A549 (cell line): ENCODE measurements at regions not wholly inside any gene's neighbourhood (a gene's known extent, or its start where the extent isn't known, plus 50 kb on each side); places are given as distances from the start of the nearest gene placed in this dataset.

ENCODE experiments used
- ATAC-seq, 2 experiments: fragments of 200-7000 bp in 1 of 2; fragments of >200 bp in 1 of 2; cut with Nextera tagmentation in 1 of 2; cut with Tn5 transposase in 1 of 2; 3 replicates each; pipeline versions ENCODE4 v1.8.0 to v1.9.1; 2018 to 2020; ENCODE audit warnings: mild to moderate bottlenecking in 1 of 2, moderate library complexity in 1 of 2
- CTCF ChIA-PET: fragments of 300-600 bp; sonication (Branson Sonifier 250); formaldehyde crosslinking; extraction: SDS; loops from one replicate; lab custom pipeline; 2021; ENCODE audit warnings: antibody characterized with exemption, inconsistent platforms; lab: Yijun Ruan, JAX
- POLR2A ChIA-PET: fragments of 350-600 bp; formaldehyde crosslinking; extraction: SDS; loops from one replicate; lab custom pipeline; 2021; ENCODE audit warnings: antibody characterized with exemption, inconsistent platforms; lab: Yijun Ruan, JAX
- DNase-seq, 2 experiments: peaks; one replicate each; pipeline versions ENCODE4 v3.0.0 to v3.0.0-alpha.2; 2011 to 2016; ENCODE audit warnings: low read depth in 1 of 2, low spot score in 1 of 2
- FAIRE-seq: peaks from 2 replicates; lab custom pipeline; 2011; peaks lifted over from hg19 to GRCh38; lab: Jason Lieb, UNC
- H3K27ac ChIP-seq, 2 experiments: fragments of >200 bp; sonication (Bioruptor Twin); formaldehyde crosslinking; 3 replicates each; pipeline ENCODE4 v1.5.1; 2016 to 2017
- H3K4me1 ChIP-seq: fragments of >200 bp; sonication (Bioruptor Twin); formaldehyde crosslinking; 3 replicates; pipeline ENCODE4 v1.6.1; 2016
- H3K4me2 ChIP-seq: fragments of >200 bp; sonication (Bioruptor Twin); formaldehyde crosslinking; 3 replicates; pipeline ENCODE4 v1.6.1; 2016
- H3K4me3 ChIP-seq: fragments of >200 bp; sonication (Bioruptor Twin); formaldehyde crosslinking; 3 replicates; pipeline ENCODE4 v1.5.1; 2016
- H3K9me3 ChIP-seq: fragments of >200 bp; sonication (Bioruptor Twin); formaldehyde crosslinking; 3 replicates; pipeline ENCODE4 v1.6.1; 2016
- BHLHE40 ChIP-seq: IDR thresholded peaks from 2 replicates; pipeline ENCODE4 v1.6.1; 2012; ENCODE audit warnings: low read depth, low read length, inconsistent platforms
- CBX8 ChIP-seq: fragments of 200-600 bp; sonication (generic); IDR thresholded peaks from 2 replicates; pipeline ENCODE4 v1.6.1; 2016
- CEBPB ChIP-seq, 2 experiments: fragments of >200 bp in 1 of 2; sonication (Bioruptor Twin) in 1 of 2; formaldehyde crosslinking in 1 of 2; IDR thresholded peaks; 2 replicates each; pipeline ENCODE4 v1.6.1; 2012 to 2016
- CHD4 ChIP-seq: fragments of 200-600 bp; sonication (generic); IDR thresholded peaks from 2 replicates; pipeline ENCODE4 v1.6.1; 2016; ENCODE audit warnings: antibody characterized with exemption, mild to moderate bottlenecking, borderline replicate concordance
- CTCF ChIP-seq: fragments of >200 bp; sonication (Bioruptor Twin); formaldehyde crosslinking; IDR thresholded peaks from 3 replicates; pipeline ENCODE4 v1.5.1; 2016
- EHMT2 ChIP-seq: fragments of 200-600 bp; sonication (generic); IDR thresholded peaks from 2 replicates; pipeline ENCODE4 v1.6.1; 2016; ENCODE audit warnings: antibody characterized with exemption, low read depth, mild to moderate bottlenecking, moderate library complexity
- ESRRA ChIP-seq: fragments of 150-350 bp; IDR thresholded peaks from 2 replicates; pipeline ENCODE4 v1.6.1; 2014; ENCODE audit warnings: mild to moderate bottlenecking, low read length, borderline replicate concordance
- FOSL2 ChIP-seq, 2 experiments: fragments of 450-650 bp in 1 of 2; fragments of >200 bp in 1 of 2; sonication (Bioruptor Twin) in 1 of 2; formaldehyde crosslinking; IDR thresholded peaks; 2 replicates each; pipeline versions ENCODE4 v1.5.0 to v1.6.1; 2016 to 2020; ENCODE audit warnings: mild to moderate bottlenecking in 1 of 2, moderate library complexity in 1 of 2
- HDAC2 ChIP-seq: fragments of 200-600 bp; sonication (generic); IDR thresholded peaks from 2 replicates; pipeline ENCODE4 v1.6.1; 2016
- HEYL ChIP-seq: fragments of 250-450 bp; sonication (Bioruptor Pico); IDR thresholded peaks from 2 replicates; pipeline ENCODE4 v1.8.0; 2021; ENCODE audit warnings: mild to moderate bottlenecking, moderate library complexity
- HOXA7 ChIP-seq: fragments of 250-450 bp; sonication (Bioruptor Pico); IDR thresholded peaks from 2 replicates; pipeline ENCODE4 v1.5.0; 2020; ENCODE audit warnings: mild to moderate bottlenecking, moderate library complexity
- HOXB13 ChIP-seq: fragments of 250-450 bp; sonication (Bioruptor Pico); IDR thresholded peaks from 2 replicates; pipeline ENCODE4 v1.5.0; 2020; ENCODE audit warnings: low read depth, mild to moderate bottlenecking, moderate library complexity
- HOXB5 ChIP-seq: fragments of 250-450 bp; sonication (Bioruptor Pico); IDR thresholded peaks from 2 replicates; pipeline ENCODE4 v1.5.0; 2020; ENCODE audit warnings: mild to moderate bottlenecking, moderate library complexity
- JUN ChIP-seq, 2 experiments: fragments of >200 bp; sonication (Bioruptor Twin); formaldehyde crosslinking; IDR thresholded peaks; 2 replicates in 1 of 2; 3 replicates in 1 of 2; pipeline ENCODE4 v1.6.1; 2016 to 2017
- JUNB ChIP-seq: fragments of >200 bp; sonication (Bioruptor Twin); formaldehyde crosslinking; IDR thresholded peaks from 2 replicates; pipeline ENCODE4 v1.6.1; 2016
- KDM5A ChIP-seq: fragments of 200-600 bp; sonication (generic); IDR thresholded peaks from 2 replicates; pipeline ENCODE4 v1.6.1; 2016; ENCODE audit warnings: antibody characterized with exemption, mild to moderate bottlenecking
- MYC ChIP-seq: IDR thresholded peaks from 2 replicates; pipeline ENCODE4 v1.6.1; 2012; ENCODE audit warnings: mild to moderate bottlenecking, inconsistent platforms, low read length, improper control_type of control experiment, borderline replicate concordance
- NPAS2 ChIP-seq: fragments of 250-450 bp; sonication (Bioruptor Pico); IDR thresholded peaks from 2 replicates; pipeline ENCODE4 v1.8.0; 2022; ENCODE audit warnings: mild to moderate bottlenecking, moderate library complexity, borderline replicate concordance
- NR3C1 ChIP-seq: fragments of >200 bp; sonication (Bioruptor Twin); formaldehyde crosslinking; IDR thresholded peaks from 3 replicates; pipeline ENCODE4 v1.6.1; 2017
- POLR2AphosphoS2 ChIP-seq: conservative IDR thresholded peaks from 2 replicates; pipeline ENCODE4 v1.6.1; 2012; ENCODE audit warnings: low read length, improper control_type of control experiment, inconsistent platforms
- RAD21 ChIP-seq, 2 experiments: fragments of >200 bp in 1 of 2; sonication (Bioruptor Twin) in 1 of 2; formaldehyde crosslinking in 1 of 2; IDR thresholded peaks in 1 of 2; conservative IDR thresholded peaks in 1 of 2; 2 replicates in 1 of 2; 3 replicates in 1 of 2; pipeline ENCODE4 v1.6.1; 2012 to 2018; ENCODE audit warnings: inconsistent platforms in 1 of 2
- RARB ChIP-seq: fragments of 250-450 bp; sonication (Bioruptor Pico); IDR thresholded peaks from 2 replicates; pipeline ENCODE4 v1.8.0; 2021; ENCODE audit warnings: mild to moderate bottlenecking, moderate library complexity
- RFX5 ChIP-seq: fragments of 450-650 bp; IDR thresholded peaks from 2 replicates; pipeline ENCODE4 v1.7.1; 2014; ENCODE audit warnings: antibody characterized with exemption, mild to moderate bottlenecking, moderate library complexity
- RNF2 ChIP-seq: fragments of 200-600 bp; sonication (generic); IDR thresholded peaks from 2 replicates; pipeline ENCODE4 v1.6.1; 2016; ENCODE audit warnings: low read depth, mild to moderate bottlenecking, antibody characterized with exemption, moderate library complexity, borderline replicate concordance
- TFCP2L1 ChIP-seq: fragments of 250-450 bp; sonication (Bioruptor Pico); IDR thresholded peaks from 2 replicates; pipeline ENCODE4 v1.5.0; 2021; ENCODE audit warnings: mild to moderate bottlenecking
- ZFP36 ChIP-seq: fragments of 450-650 bp; IDR thresholded peaks from 2 replicates; pipeline ENCODE4 v1.6.1; 2014; ENCODE audit warnings: borderline replicate concordance; ENCODE audit not compliant: partially characterized antibody
- ZSCAN20 ChIP-seq: fragments of 250-450 bp; sonication (Bioruptor Pico); IDR thresholded peaks from 2 replicates; pipeline ENCODE4 v1.8.0; 2022; ENCODE audit warnings: mild to moderate bottlenecking, moderate library complexity
- WGBS: methylation state at CpG from one replicate; pipeline ENCODE4 v1.1.6; 2017; ENCODE audit errors: missing lambda C conversion rate; 5-methylcytosine and 5-hydroxymethylcytosine counted together
- TF ChIP-seq, protein P1 (sequence below): IDR thresholded peaks from 2 replicates; pipeline ENCODE4 v1.6.1; 2012; ENCODE audit warnings: low read depth, borderline replicate concordance
- TF ChIP-seq, protein P2 (sequence below): IDR thresholded peaks from 2 replicates; pipeline ENCODE4 v1.6.1; 2012

- peak in 1 of 2 experiments; percentile 66; a peak in 3 of 6 replicates for ATAC-seq
- peak in 1 of 2 experiments; percentile 24 for DNase-seq
- 17% methylated on average over 3 of the region's 7 CpGs for WGBS
- H3K4me2 ChIP-seq, result no peak overlapping the region
- H3K9me3 ChIP-seq, result no peaks in the 10 kb centered on the region
- ChIA-PET POLR2A (no interaction called here), CTCF (no interaction called here)
- H3K4me3 ChIP-seq, result no peak overlapping the region
- H3K4me1 ChIP-seq, result no peaks in the 10 kb centered on the region
- TF ChIP-seq CEBPB (IDR thresholded peaks at IDR 0.05), result no peak
- no peak for TF ChIP-seq FOSL2 (IDR thresholded peaks at IDR 0.05)
- TF ChIP-seq FOSL2 (CRISPR knock-in tag; IDR thresholded peaks at IDR 0.05), result no peak
- no peak for TF ChIP-seq RNF2
- no peak for TF ChIP-seq ZSCAN20 (CRISPR knock-in tag)
- no peak for TF ChIP-seq HOXB5 (CRISPR knock-in tag)
- TF ChIP-seq HOXA7, result no peak
- TF ChIP-seq CBX8, result no peak
- TF ChIP-seq POLR2AphosphoS2, result no peak
- TF ChIP-seq HDAC2, result no peak
- TF ChIP-seq JUN (IDR thresholded peaks at IDR 0.05), result no peak
- TF ChIP-seq HEYL (CRISPR knock-in tag), result no peak
- no peak for TF ChIP-seq RFX5
- TF ChIP-seq CHD4, result no peak
- TF ChIP-seq NR3C1, result no peak
- TF ChIP-seq CTCF, result no peak
- TF ChIP-seq JUNB, result no peak
- no peak for FAIRE-seq
- no peak overlapping the region for H3K27ac ChIP-seq
Measured at GRCh38 chr18:68152770-68153169, 562.1 kb downstream of the TMX3 start.

DNA sequence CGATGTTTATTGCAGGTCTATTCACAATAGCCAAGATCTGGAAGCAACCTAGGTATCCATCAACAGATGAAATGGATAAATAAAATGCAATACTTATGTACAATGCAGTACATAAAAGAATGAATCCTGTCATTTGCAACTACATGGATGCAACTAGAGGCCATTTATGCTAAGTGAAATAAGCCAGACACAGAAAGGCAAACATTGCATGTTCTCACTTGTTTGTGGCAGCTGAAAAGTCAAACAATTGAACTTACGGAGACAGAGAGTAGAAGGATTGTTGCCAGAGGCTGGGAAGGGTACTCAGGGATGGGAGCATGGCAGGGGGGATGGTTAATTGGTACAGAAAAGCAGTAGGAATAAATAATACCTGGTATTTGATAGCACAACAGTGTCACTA, 563.9 kb downstream of the TMX3 start:
- H3K9me3 ChIP-seq, result no peaks in the 10 kb centered on the region
- TF ChIP-seq ESRRA, result no peak
- no peak for TF ChIP-seq NR3C1
- TF ChIP-seq RNF2, result no peak
- no peak for TF ChIP-seq RARB (CRISPR knock-in tag)
- no peak for TF ChIP-seq JUNB
- TF ChIP-seq RFX5, result no peak
- no peak for TF ChIP-seq MYC
- no peak for TF ChIP-seq KDM5A
- no peak for TF ChIP-seq ZFP36
- TF ChIP-seq HOXB13, result no peak
- TF ChIP-seq RAD21 (conservative IDR thresholded peaks at IDR 0.05 in 1 of 2, IDR thresholded peaks at IDR 0.05 in 1 of 2), result no peak
- TF ChIP-seq NPAS2 (CRISPR knock-in tag), result no peak
- TF ChIP-seq HEYL (CRISPR knock-in tag), result no peak
- ChIA-PET POLR2A (no interaction called here), CTCF (no interaction called here)
- no peak overlapping the region for H3K4me3 ChIP-seq
- DNase-seq (no peak), FAIRE-seq (no peak), ATAC-seq (no peak)
- H3K4me2 ChIP-seq, result no peak overlapping the region
- H3K27ac ChIP-seq, result no peak overlapping the region
- 10% methylated on average over 2 of the region's 2 CpGs for WGBS
- no peaks in the 10 kb centered on the region for H3K4me1 ChIP-seq

DNA sequence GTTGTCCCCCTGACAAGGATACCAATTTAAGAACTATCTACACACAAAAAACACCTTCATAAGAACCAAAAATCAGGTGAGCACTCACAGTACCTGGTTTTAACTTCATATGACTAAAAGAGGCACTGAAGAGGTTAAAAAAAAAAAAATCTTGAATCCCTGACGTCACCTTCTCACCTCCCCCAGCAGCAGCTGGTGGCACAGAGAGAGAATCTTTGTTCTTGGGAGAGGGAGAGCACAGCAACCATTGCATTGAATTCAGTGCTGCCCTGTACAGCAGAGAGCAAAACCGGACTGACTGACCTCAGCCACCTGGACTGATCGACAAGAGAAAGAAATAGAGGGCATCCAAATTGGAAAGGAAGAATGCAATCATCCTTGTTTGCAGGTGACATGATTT, 566.0 kb downstream of the TMX3 start:
- 3% methylated on average over 2 of the region's 3 CpGs for WGBS

More for the DNA sequence above, 566.0 kb downstream of the TMX3 start:
- TF ChIP-seq, protein P1, sequence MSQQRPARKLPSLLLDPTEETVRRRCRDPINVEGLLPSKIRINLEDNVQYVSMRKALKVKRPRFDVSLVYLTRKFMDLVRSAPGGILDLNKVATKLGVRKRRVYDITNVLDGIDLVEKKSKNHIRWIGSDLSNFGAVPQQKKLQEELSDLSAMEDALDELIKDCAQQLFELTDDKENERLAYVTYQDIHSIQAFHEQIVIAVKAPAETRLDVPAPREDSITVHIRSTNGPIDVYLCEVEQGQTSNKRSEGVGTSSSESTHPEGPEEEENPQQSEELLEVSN, result no peak
- TF ChIP-seq CBX8 (no peak), ZFP36 (no peak), BHLHE40 (no peak), RAD21 (conservative IDR thresholded peaks at IDR 0.05 in 1 of 2, IDR thresholded peaks at IDR 0.05 in 1 of 2) (no peak), NR3C1 (no peak), EHMT2 (no peak), TFCP2L1 (CRISPR knock-in tag) (no peak)
- TF ChIP-seq, protein P2, sequence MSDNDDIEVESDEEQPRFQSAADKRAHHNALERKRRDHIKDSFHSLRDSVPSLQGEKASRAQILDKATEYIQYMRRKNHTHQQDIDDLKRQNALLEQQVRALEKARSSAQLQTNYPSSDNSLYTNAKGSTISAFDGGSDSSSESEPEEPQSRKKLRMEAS, result no peak
- POLR2A ChIA-PET, result no interaction called here
- no peak overlapping the region for H3K27ac ChIP-seq
- CTCF ChIA-PET, result no interaction called here
- no peaks in the 10 kb centered on the region for H3K9me3 ChIP-seq
- DNase-seq, result no peak
- no peak overlapping the region for H3K4me3 ChIP-seq
- no peak for FAIRE-seq
- no peak for ATAC-seq
- H3K4me2 ChIP-seq, result no peak overlapping the region
- no peaks in the 10 kb centered on the region for H3K4me1 ChIP-seq
